ENCODE measurements at regions not wholly inside any gene's neighbourhood (a gene's known extent, or its start where the extent isn't known, plus 50 kb on each side); places are given as distances from the start of the nearest gene placed in this dataset.

GRCh38 chr5:168163966-168164365 is 127.5 kb upstream of the WWC1 start:
- TF ChIP-seq POLR2A (IDR thresholded peaks at IDR 0.05) (no peak), CTCF (IDR thresholded peaks at IDR 0.05) (no peak)

Measured in transverse colon (tissue), 3 donors.